ENCODE measurements at regions not wholly inside any gene's neighbourhood (a gene's known extent, or its start where the extent isn't known, plus 50 kb on each side); places are given as distances from the start of the nearest gene placed in this dataset.

GRCh38 chr9:90037146-90037797 is 432.5 kb downstream of the GADD45G start:
- TF ChIP-seq CTCF (conservative IDR thresholded peaks at IDR 0.05 in 1 of 2, IDR thresholded peaks at IDR 0.05 in 1 of 2; ENCODE audit: extremely low read depth in 1 of 2, insufficient read depth in 1 of 2, low read depth in 1 of 2, low read length in 2 of 2): no peak
- TF ChIP-seq EZH2 (IDR thresholded peaks at IDR 0.05; ENCODE audit: borderline replicate concordance, low read length): no peak

Measured in mammary epithelial cell (primary cell).